GM23338 (cell line): ENCODE measurements at regions not wholly inside any gene's neighbourhood (a gene's known extent, or its start where the extent isn't known, plus 50 kb on each side); places are given as distances from the start of the nearest gene placed in this dataset.

ENCODE experiments used
- ATAC-seq: fragments of 200-7000 bp; cut with Tn5 transposase; 3 replicates; pipeline ENCODE4 v1.9.1; 2020
- DNase-seq: peaks from one replicate; pipeline ENCODE4 v3.0.0-alpha.2; 2015; ENCODE audit warnings: low spot score
- H2AFZ ChIP-seq: fragments of 200-600 bp; sonication (generic); 2 replicates; pipeline ENCODE4 v1.8.0; 2016; ENCODE audit warnings: antibody characterized with exemption, mild to moderate bottlenecking, moderate library complexity
- H3F3A ChIP-seq: fragments of 200-600 bp; sonication (generic); replicated peaks from 2 replicates; pipeline ENCODE4 v1.8.0; 2017; ENCODE audit warnings: antibody characterized with exemption, mixed run types, low read depth
- H3K27ac ChIP-seq: fragments of 200-600 bp; sonication (generic); 2 replicates; pipeline ENCODE4 v1.6.1; 2016; ENCODE audit warnings: low read depth
- H3K27me3 ChIP-seq: fragments of 200-600 bp; sonication (generic); 2 replicates; pipeline ENCODE4 v1.8.0; 2016; ENCODE audit warnings: mild to moderate bottlenecking, mixed run types, moderate library complexity; ENCODE audit not compliant: insufficient read depth
- H3K36me3 ChIP-seq: fragments of 200-600 bp; sonication (generic); 2 replicates; pipeline ENCODE4 v1.8.0; 2016; ENCODE audit warnings: mild to moderate bottlenecking; ENCODE audit not compliant: insufficient read depth
- H3K4me1 ChIP-seq: fragments of 200-600 bp; sonication (generic); 2 replicates; pipeline ENCODE4 v1.8.0; 2016; ENCODE audit warnings: mild to moderate bottlenecking, moderate library complexity; ENCODE audit not compliant: insufficient read depth
- H3K4me2 ChIP-seq: fragments of 200-600 bp; sonication (generic); 2 replicates; pipeline ENCODE4 v1.7.1; 2017; ENCODE audit warnings: mixed run types
- H3K4me3 ChIP-seq: fragments of 200-600 bp; sonication (generic); 2 replicates; pipeline ENCODE4 v1.6.1; 2016; ENCODE audit warnings: mixed run types
- H3K79me2 ChIP-seq: fragments of 200-600 bp; sonication (generic); replicated peaks from 2 replicates; pipeline ENCODE4 v1.8.0; 2017; ENCODE audit warnings: mild to moderate bottlenecking; ENCODE audit not compliant: insufficient read depth
- H3K9me2 ChIP-seq: fragments of 200-600 bp; sonication (generic); 2 replicates; pipeline ENCODE4 v1.8.0; 2017; ENCODE audit not compliant: insufficient read depth
- H4K20me1 ChIP-seq: fragments of 200-600 bp; sonication (generic); replicated peaks from 2 replicates; pipeline ENCODE4 v1.8.0; 2017; ENCODE audit warnings: mild to moderate bottlenecking; ENCODE audit not compliant: insufficient read depth
- H3K27ac Mint-ChIP-seq: 2 replicates; pipeline ENCODE4 v1.8.0; 2020; ENCODE audit warnings: inconsistent platforms, mild to moderate bottlenecking, moderate library complexity, mixed read lengths
- H3K27me3 Mint-ChIP-seq: 3 replicates; pipeline ENCODE4 v1.8.0; 2022; ENCODE audit warnings: low read depth, mild to moderate bottlenecking, moderate library complexity, mixed read lengths, inconsistent platforms; ENCODE audit not compliant: insufficient read depth, poor library complexity
- H3K36me3 Mint-ChIP-seq: 3 replicates; pipeline ENCODE4 v1.8.0; 2021; ENCODE audit warnings: low read depth, mild to moderate bottlenecking, inconsistent platforms, moderate library complexity, mixed read lengths
- H3K4me1 Mint-ChIP-seq: 3 replicates; pipeline ENCODE4 v1.8.0; 2020; ENCODE audit warnings: mild to moderate bottlenecking, inconsistent platforms, mixed read lengths
- H3K4me3 Mint-ChIP-seq: 3 replicates; pipeline ENCODE4 v1.8.0; 2021; ENCODE audit warnings: moderate library complexity, mild to moderate bottlenecking, inconsistent platforms, mixed read lengths
- H3K9me3 Mint-ChIP-seq: 3 replicates; pipeline ENCODE4 v1.8.0; 2020; ENCODE audit warnings: moderate library complexity, mild to moderate bottlenecking, inconsistent platforms, mixed read lengths
- CREB1 ChIP-seq: fragments of 250-450 bp; sonication (Bioruptor Pico); IDR thresholded peaks from 2 replicates; pipeline ENCODE4 v1.5.0; 2020; ENCODE audit warnings: low read depth, mild to moderate bottlenecking, moderate library complexity
- CTCF ChIP-seq, 2 experiments: fragments of 200-600 bp in 1 of 2; sonication (generic) in 1 of 2; conservative IDR thresholded peaks; 2 replicates each; pipeline versions ENCODE4 v1.5.1 to v1.6.1; 2016 to 2017; ENCODE audit warnings: antibody characterized with exemption in 2 of 2, low read depth in 2 of 2, mild to moderate bottlenecking in 2 of 2, moderate library complexity in 1 of 2
- ETS1 ChIP-seq: IDR thresholded peaks from 2 replicates; pipeline ENCODE4 v1.6.1; 2016; ENCODE audit warnings: antibody characterized with exemption
- EZH2 ChIP-seq: fragments of 200-600 bp; sonication (generic); IDR thresholded peaks from one replicate; pipeline ENCODE4 v1.8.0; 2017; ENCODE audit warnings: antibody characterized with exemption, mild to moderate bottlenecking, low read depth; ENCODE audit not compliant: unreplicated experiment
- EZH2phosphoT487 ChIP-seq: fragments of 200-600 bp; sonication (generic); IDR thresholded peaks from one replicate; pipeline ENCODE4 v1.8.1; 2018; ENCODE audit warnings: antibody characterized with exemption; ENCODE audit not compliant: unreplicated experiment
- JUNB ChIP-seq: IDR thresholded peaks from one replicate; pipeline ENCODE4 v1.6.1; 2016; ENCODE audit warnings: antibody characterized with exemption; ENCODE audit not compliant: unreplicated experiment
- POLR2AphosphoS5 ChIP-seq: IDR thresholded peaks from 2 replicates; pipeline ENCODE4 v1.6.1; 2016; ENCODE audit warnings: antibody characterized with exemption, low read depth
- REST ChIP-seq: IDR thresholded peaks from one replicate; pipeline ENCODE4 v1.6.1; 2018; ENCODE audit warnings: antibody characterized with exemption; ENCODE audit not compliant: unreplicated experiment
- STAT1 ChIP-seq: IDR thresholded peaks from one replicate; pipeline ENCODE4 v1.6.1; 2016; ENCODE audit warnings: antibody characterized with exemption; ENCODE audit not compliant: unreplicated experiment
- ZNF114 ChIP-seq: fragments of 250-450 bp; sonication (Bioruptor Pico); IDR thresholded peaks from 2 replicates; pipeline ENCODE4 v1.5.0; 2020; ENCODE audit warnings: mild to moderate bottlenecking, moderate library complexity
- ZNF331 ChIP-seq: fragments of 250-450 bp; sonication (Bioruptor Pico); IDR thresholded peaks from 2 replicates; pipeline ENCODE4 v1.5.0; 2020; ENCODE audit warnings: low read depth, mild to moderate bottlenecking, moderate library complexity
- ZNF462 ChIP-seq: fragments of 250-450 bp; sonication (Bioruptor Pico); IDR thresholded peaks from 2 replicates; pipeline ENCODE4 v1.5.0; 2020; ENCODE audit warnings: mild to moderate bottlenecking, moderate library complexity

- no peaks in the 10 kb centered on the region for H3K9me3 Mint-ChIP-seq
- no peak for ATAC-seq
- Histone ChIP-seq H2AFZ (no peak overlapping the region), H3F3A (no peaks in the 10 kb centered on the region), H3K4me3 (no peak overlapping the region), H3K4me2 (no peak overlapping the region), H3K4me1 (no peaks in the 10 kb centered on the region), H3K27ac (no peak overlapping the region), H3K27me3 (no peaks in the 10 kb centered on the region), H4K20me1 (no peaks in the 10 kb centered on the region), H3K9me2 (peaks cover 4% of the 10 kb centered on the region; the same call in 1 of the 2 replicates), H3K36me3 (no peaks in the 10 kb centered on the region), H3K79me2 (no peaks in the 10 kb centered on the region)
- no peak for DNase-seq
- H3K4me1 Mint-ChIP-seq, result no peaks in the 10 kb centered on the region
- no peak overlapping the region for H3K27ac Mint-ChIP-seq
- no peaks in the 10 kb centered on the region for H3K27me3 Mint-ChIP-seq
- H3K4me3 Mint-ChIP-seq, result no peak overlapping the region
- no peaks in the 10 kb centered on the region for H3K36me3 Mint-ChIP-seq
- TF ChIP-seq ZNF331 (CRISPR knock-in tag), result no peak
- TF ChIP-seq EZH2, result no peak
- no peak for TF ChIP-seq REST
- no peak for TF ChIP-seq JUNB
- TF ChIP-seq CTCF (conservative IDR thresholded peaks at IDR 0.05; ENCODE audit: low read depth in 2 of 2), result no peak
- no peak for TF ChIP-seq POLR2AphosphoS5
- no peak for TF ChIP-seq CREB1 (CRISPR knock-in tag)
- no peak for TF ChIP-seq ETS1
- no peak for TF ChIP-seq EZH2phosphoT487
- TF ChIP-seq STAT1, result no peak
- TF ChIP-seq ZNF114, result no peak
- TF ChIP-seq ZNF462 (CRISPR knock-in tag), result no peak
Measured at GRCh38 chr1:221190249-221190648, 311.0 kb downstream of the HLX start.
